HL-60 (cell line): ENCODE measurements at regions not wholly inside any gene's neighbourhood (a gene's known extent, or its start where the extent isn't known, plus 50 kb on each side); places are given as distances from the start of the nearest gene placed in this dataset.

Source experiments
- CTCF ChIP-seq: IDR thresholded peaks from one replicate; pipeline ENCODE4 v1.5.1; 2011; ENCODE audit warnings: low read length, control low read depth, inconsistent platforms; ENCODE audit not compliant: insufficient read depth
- GABPA ChIP-seq: IDR thresholded peaks from 2 replicates; pipeline ENCODE4 v1.6.1; 2012; ENCODE audit warnings: low read depth
- POLR2AphosphoS5 ChIP-seq: IDR thresholded peaks from 2 replicates; pipeline ENCODE4 v1.6.1; 2012; ENCODE audit warnings: low read depth
- SPI1 ChIP-seq: IDR thresholded peaks from 2 replicates; pipeline ENCODE4 v1.6.1; 2012; ENCODE audit warnings: low read depth, mild to moderate bottlenecking, borderline replicate concordance

- TF ChIP-seq CTCF (no peak), POLR2AphosphoS5 (no peak), GABPA (no peak), SPI1 (no peak)
These were observed 98.1 kb upstream of the VCX3B start for GRCh38 chrX:8366481-8366880.
